ENCODE measurements at regions not wholly inside any gene's neighbourhood (a gene's known extent, or its start where the extent isn't known, plus 50 kb on each side); places are given as distances from the start of the nearest gene placed in this dataset.
"Not testable (repeated sequence)": the region's sequence is repeated elsewhere in the genome, so short reads cannot be mapped to it uniquely, and the experiment has no call there.

- no peak for DNase-seq (ENCODE audit: extremely low read depth, low read depth)
These were observed 61.5 kb upstream of the ATP1B1 start for GRCh38 chr1:169044971-169045370.

- no peak for DNase-seq (ENCODE audit: extremely low read depth, low read depth)
These were observed 59.8 kb upstream of the ATP1B1 start for GRCh38 chr1:169046671-169047070.

- no peak for DNase-seq (ENCODE audit: extremely low read depth, low read depth)
These were observed 59.4 kb upstream of the ATP1B1 start for GRCh38 chr1:169047074-169047473.

- DNase-seq (ENCODE audit: extremely low read depth, low read depth), result no peak
These were observed 58.4 kb upstream of the ATP1B1 start for GRCh38 chr1:169048043-169048442.

GRCh38 chr1:169049258-169049938 is 57.1 kb upstream of the ATP1B1 start:
- DNase-seq (ENCODE audit: extremely low read depth, low read depth), result no peak

- DNase-seq (ENCODE audit: extremely low read depth, low read depth), result no peak
These were observed 55.3 kb upstream of the ATP1B1 start for GRCh38 chr1:169051171-169051570.

GRCh38 chr1:169052171-169052570 is 54.3 kb upstream of the ATP1B1 start:
- not testable (repeated sequence) for DNase-seq (ENCODE audit: extremely low read depth, low read depth)

- DNase-seq (ENCODE audit: extremely low read depth, low read depth), result no peak
These were observed 53.8 kb upstream of the ATP1B1 start for GRCh38 chr1:169052727-169053126.

- DNase-seq (ENCODE audit: extremely low read depth, low read depth), result no peak
These were observed 53.3 kb upstream of the ATP1B1 start for GRCh38 chr1:169053196-169053595.
